ENCODE measurements at regions not wholly inside any gene's neighbourhood (a gene's known extent, or its start where the extent isn't known, plus 50 kb on each side); places are given as distances from the start of the nearest gene placed in this dataset.
"Not testable (repeated sequence)": the region's sequence is repeated elsewhere in the genome, so short reads cannot be mapped to it uniquely, and the experiment has no call there.

DNA sequence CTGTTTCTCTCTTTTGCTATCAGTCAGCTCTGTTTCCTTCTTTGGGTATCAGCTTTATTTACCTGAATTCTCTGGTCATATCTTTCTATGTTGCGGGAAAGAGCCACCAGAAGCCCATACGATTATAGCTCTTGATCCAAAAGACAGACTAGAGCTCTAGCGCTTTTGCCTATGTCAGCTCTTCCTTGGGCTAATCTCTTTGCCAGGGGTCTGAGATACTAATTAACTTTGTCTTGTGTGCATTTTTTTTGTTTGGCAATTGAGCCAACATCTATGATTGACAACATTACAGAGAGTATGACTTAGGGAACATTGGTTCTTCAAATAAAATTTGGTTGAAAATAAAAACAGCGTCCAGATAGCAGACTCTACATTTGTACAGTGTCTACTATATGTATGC, 603.0 kb downstream of the KCTD16 start:
- no peak for DNase-seq

DNA sequence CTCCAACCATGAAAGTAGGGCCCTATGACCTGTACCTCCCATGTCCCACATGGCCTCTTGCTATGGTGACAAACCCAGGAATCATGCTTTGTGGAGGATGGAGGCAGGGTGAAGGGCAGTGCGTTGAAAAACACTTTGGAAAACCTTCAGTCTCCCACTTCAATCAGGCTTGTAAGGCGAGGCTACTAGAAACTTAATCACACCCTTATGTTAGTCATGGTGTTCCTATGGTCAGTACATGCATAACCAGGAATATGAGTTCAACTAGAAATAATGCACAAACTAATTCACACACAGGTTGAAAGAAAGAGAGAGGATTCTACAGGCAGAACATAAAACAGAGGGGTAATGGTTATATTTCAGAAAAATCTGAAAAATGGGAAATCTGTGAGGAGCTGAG, 601.1 kb downstream of the KCTD16 start:
- no peak for DNase-seq

DNA sequence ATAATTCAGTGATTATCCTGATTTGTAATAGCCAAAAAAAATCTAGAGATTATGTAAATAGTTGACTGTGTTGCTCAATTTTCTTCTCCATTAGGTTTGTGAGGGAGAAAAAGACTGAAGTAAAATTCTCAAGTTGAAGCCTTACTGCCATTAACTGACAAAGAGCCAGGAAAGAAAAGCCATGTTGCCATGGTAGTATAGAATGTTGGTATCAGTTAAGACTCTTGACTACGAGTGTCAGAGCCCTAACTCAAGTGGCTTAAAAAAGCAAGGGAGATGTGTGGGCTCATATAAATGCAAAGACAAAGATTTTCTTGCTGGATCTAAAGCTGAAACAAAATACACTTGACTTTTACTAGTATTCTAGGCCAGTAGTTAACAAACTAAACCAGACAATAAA, 571.7 kb downstream of the KCTD16 start:
- DNase-seq: no peak

DNA sequence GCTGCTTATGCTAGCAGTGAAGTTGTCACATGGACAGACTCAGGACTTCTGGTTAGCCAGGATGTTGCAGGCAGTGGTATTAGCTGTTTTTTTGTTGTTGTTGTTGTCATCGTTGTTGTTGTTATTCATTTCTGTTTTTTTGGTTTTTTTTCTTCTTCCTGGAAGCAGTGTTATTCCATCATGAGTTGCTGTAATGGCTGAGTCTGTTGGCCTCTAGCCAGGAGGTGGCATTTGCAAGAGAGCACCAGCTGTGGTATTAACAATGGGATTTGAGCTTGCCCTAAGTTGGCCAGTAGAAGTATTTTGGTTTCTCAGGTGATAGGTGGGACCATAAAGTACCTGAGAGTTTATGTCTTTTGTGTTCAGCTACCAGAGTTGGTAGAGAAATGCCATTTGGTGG, 561.1 kb downstream of the KCTD16 start:
- DNase-seq: no peak

DNA sequence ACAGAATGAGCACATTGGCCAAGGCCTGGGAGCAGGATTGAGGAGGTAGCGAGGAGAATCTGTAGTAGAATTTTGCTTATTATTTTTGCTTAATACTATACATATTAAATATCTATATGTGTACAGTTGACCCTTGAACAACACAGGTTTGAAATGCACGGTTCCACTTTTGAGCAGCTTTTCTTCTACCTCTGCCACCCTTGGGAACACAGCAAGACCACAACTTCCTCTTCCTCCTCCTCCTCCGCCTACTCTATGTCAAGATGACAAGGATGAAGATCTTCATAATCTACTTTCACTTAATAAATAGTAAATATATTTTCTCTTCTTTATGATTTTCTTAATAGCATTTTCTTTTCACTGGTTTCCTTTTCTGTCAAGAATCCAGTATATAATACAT, 541.4 kb downstream of the KCTD16 start:
- no peak for DNase-seq

DNA sequence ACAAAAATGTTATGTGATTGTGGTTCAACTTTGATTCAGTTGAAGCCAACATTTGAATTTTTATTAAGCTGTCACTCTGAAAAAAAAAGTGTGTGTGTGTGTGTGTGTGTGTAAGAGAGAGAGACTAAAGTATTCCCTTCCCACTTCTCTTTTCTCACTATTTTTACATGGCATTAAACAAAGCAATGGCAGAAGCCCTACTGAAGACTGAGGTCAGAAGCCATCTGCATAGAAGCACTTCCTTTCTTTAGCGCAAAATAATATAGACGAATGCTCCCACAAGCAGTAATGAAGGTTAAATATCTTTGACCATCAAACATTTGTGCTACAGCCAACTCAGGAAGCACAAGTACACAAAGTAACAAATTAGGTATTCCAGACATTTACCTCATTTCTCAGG, 540.5 kb downstream of the KCTD16 start:
- DNase-seq: no peak

DNA sequence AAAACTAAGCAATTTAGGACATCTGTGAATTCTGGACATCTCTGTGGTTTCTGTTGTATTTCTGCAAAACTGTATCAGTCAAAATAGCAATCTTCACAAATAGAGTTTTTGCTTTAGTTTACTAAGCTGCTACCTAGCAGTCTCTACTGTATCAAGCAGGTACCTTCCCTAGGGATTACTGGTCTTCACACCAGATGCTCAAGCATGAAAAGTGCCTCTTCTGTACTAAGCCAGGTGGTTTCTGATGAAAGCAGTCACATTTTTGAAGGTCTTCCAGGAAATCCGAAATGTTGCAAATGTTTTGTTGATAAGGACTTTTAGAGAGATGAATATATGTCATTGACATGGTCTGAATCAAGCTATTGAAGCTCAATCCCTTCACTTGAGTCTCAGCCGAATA, 540.0 kb downstream of the KCTD16 start:
- no peak for DNase-seq

DNA sequence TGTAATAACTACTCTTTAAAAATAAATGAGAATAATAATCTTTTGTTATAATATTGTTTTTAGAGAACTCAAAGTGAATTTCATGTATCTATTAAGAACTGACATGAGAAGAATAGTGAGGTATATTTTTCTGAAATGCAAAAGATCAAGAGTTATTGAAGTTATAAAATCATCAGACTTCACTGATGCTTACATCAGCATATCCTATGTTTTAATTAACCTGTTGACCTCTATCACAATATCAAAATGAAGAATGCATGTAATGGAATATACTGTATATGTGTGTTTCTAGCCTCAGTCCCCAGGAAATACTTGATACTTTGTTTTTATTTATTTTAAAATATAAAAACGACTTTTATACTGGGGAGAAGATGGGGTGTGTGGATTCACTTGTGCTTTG, 533.1 kb downstream of the KCTD16 start:
- no peak for DNase-seq

DNA sequence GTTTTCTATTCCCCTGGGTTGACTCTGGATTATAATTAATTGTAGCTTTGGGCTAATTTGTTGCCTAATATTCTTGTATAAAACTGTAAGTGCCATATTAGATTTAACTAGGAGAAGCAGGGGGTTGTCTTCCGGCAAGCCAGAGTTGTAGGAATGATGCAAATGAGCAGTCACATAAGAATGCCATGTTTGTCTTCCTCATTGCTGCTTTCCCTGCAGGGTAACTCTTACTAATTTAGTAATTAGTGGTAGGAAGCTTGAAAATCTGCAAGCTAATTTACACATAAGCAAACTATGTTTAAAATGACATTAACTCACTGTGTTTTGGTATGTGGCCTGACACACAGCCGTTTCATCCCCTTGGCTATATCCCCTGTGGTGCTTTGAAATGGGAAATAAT, 527.8 kb downstream of the KCTD16 start:
- DNase-seq: no peak

DNA sequence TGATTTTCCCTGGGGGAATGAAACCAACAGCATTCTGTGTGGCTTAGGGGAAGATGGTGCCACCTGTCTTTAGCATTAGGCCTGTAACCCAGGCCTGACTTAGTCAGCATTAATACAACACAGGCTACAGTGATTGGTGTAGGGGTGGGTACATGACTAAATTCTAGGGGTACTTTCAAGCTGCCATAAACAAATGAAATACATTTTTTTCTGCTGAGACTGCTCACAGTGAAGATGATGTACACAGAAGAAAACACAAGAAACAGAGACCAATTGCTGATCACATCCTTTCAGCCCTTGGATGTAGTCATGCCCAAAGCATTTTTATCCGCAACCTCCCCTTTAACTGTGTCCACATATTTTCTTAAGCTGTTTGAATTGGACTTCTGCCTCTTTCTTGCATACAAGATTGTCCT, 527.2 kb downstream of the KCTD16 start:
- DNase-seq: no peak

DNA sequence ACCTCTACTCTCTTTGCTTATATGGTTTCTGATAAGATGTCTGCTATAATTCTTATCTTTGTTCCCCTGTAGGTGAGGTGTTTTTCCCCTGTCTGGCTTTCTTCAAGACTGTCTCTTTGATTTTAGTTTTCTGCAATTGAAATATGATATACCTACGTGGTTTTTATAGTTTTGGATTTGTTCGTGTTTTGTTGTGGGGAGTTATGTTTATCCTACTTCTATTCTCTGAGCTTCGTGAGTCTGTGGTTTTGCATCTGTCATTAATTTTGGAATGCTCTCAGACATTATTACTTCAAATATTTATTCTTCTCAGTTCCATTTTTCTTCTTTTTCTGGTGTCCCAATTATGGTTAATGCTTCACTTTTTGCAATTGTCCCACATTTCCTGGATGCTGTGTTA, 521.3 kb downstream of the KCTD16 start:
- no peak for DNase-seq

DNA sequence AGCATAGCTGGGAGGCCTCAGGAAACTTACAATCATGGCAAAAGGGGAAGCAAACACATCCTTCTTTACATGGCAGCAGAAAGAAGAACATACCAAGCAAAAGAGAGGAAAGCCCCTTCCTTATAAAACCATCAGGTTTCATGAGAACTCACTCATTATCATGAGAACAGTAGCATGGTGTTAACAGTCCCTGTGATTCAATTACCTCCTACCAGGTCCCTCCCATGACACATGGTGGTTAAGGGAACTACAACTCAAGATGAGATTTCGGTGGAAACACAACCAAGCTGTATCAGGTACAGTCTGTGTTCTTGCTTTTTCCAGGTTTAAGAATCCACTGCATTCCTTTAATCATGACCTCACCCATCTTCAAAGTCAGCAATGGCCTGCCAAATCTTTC, 514.2 kb downstream of the KCTD16 start:
- no peak for DNase-seq

DNA sequence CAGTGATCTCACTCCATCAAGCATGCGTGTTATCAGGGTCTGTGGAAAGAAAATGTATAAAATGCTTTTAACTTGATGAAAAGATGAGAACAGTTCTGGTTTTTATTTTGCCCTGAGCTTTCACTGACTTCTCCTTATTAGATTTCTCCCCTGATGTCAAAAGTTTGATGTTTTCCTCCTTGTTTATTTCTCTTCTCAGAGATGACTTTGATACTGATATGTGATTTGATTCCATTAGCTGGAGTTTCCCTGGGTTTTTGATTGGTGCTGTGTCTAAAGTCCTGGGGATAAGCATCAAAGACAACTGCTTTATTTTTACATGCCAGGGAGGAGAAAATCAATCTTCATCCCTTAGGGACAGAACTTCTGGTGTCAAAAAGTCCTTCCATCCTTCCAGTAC, 510.0 kb downstream of the KCTD16 start:
- DNase-seq: no peak

DNA sequence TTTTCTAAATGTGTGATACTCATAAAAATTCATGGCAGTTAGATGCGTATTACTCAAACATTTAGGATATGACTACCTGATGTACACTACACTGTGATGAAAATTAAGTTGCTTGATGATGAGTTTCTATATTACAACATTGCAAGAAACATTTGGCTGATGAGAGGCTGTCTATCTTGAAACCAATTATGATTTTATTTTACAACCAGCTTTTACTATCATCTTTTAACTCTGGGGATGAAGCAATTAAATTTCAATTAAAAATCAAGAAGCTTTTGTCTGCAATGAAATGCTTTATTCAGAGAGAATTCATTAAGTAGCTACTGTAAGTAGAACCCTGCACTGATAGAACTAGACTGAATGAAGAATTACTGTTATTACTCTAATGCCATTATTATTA, 500.4 kb downstream of the KCTD16 start:
- DNase-seq: no peak

DNA sequence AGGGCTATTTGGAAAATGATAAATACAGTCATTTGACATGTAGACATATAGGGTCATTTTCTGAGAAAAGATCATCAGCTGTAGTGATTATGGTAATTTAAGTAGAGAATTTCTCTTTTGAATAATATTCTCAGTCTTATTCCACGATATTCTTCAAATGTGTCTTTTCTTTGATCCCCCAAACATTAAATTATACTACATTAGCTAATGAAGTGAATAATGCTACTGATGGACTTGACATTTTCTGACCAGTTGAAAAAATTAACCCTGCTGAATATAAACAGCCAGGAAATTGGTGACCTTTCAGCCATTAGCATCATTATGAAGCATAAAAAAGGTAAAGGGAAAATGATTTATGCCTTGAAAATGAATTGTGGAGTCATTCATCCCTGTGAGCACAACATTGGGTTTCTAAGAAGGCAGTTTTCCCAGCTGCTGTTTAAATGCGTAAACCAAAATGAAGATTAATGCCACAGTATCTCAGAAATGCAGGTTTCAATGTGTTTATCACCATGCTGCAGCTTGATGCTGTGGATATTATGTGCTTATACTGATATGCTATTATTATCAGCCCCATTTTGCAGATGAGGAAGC, 489.1 kb downstream of the KCTD16 start:
- no peak for DNase-seq

DNA sequence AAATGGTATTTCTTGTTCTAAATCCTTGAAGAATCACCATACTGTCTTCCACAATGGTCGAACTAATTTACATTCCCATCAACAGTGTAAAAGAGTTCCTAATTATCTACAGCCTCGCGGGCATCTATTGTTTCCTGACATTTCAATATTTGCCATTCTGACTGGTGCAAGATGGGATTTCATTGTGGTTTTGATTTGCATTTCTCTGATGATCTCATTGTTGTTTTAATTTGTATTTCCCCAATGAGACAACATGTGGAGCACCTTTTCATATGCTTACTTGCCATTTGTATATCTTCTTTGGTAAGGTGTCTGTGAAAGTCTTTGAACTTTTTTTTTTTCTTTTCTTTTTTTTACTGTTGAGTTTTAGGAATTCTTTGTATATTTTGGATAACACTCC, 473.6 kb downstream of the KCTD16 start:
- no peak for DNase-seq

DNA sequence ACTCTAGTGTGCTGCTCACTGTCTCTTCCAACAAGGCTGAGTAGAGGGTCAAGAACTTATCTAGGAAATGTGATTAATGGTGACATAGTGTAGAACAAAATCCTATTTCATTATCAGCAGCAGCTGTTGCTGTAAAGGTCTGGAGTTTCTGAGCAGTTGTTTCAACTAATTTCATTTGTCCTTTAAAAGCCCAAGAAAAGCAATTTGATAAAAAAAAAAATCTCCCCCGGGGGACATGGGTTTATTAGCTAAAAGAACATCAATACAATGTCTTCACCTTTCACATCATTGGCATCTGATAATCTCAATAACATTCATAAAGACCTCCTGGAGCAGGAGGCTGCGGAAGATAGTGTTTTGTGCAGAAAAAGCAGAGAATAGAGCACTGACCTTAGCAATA, 468.1 kb downstream of the KCTD16 start:
- no peak for DNase-seq

DNA sequence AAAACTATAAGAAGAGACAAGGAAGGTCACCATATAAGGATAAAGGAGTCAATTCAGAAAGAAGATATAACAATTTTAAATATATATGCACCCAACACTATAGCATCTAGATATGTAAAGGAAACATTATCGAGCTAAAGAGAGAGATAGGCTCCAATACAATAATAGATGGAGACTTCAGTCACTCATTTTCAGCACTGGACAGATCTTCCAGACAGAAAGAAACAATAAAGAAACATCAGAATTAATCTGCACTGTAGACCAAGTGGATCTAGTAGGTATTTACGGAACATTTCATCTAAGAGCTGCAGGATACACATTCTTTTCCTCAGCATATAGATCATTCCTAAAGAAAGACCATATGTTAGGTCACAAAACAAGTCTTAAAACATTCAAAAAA, 463.5 kb downstream of the KCTD16 start:
- DNase-seq: no peak

DNA sequence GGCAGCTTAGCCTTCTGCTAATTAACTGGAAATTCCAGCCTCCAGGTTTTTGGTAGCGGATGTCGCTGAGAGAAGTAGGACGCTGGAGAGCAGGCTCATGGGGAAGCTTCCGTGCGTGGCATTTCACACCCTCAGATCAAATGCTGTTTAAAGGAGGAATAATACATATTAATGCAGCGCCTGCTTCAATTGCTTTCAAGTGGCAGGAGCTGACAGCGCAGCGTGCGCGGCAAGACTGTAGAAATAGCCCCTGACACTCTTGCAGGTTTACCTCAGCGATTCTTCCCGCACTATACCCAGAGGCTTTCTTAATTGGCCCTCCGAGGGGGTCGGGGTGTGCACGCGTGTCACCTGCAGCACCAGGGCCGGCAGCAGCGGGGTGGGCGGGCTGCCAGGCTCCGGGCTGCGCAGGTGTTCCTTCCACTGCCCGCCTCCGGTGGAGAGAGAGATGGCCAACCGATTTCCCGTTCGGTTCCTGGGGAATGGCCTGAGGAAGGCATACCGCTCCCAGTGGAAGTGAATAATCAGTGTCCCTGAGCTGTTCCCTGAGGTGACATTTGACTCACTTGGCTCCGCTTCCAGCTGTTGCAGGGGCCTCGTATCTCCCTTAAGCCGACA, 427.9 kb downstream of the KCTD16 start:
- DNase-seq: no peak

DNA sequence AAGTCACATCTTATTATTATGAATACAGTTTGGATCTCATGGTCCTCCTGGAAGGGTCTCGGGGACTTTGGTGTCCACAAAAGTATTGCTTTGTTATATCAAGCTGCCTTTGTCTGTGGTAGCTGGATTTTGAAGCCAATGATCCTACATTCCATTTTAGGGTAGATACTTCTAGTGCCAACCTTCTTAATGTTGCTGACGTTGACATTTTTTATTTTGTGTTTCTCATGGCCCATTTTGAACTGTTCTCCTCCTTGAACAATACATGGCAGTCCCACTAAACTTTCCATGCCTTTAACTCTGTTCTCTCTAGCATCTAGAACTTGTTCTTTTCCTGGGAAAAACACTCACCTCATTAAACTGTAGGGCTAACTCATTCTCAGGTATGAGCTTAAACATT, 425.8 kb downstream of the KCTD16 start:
- DNase-seq: no peak

DNA sequence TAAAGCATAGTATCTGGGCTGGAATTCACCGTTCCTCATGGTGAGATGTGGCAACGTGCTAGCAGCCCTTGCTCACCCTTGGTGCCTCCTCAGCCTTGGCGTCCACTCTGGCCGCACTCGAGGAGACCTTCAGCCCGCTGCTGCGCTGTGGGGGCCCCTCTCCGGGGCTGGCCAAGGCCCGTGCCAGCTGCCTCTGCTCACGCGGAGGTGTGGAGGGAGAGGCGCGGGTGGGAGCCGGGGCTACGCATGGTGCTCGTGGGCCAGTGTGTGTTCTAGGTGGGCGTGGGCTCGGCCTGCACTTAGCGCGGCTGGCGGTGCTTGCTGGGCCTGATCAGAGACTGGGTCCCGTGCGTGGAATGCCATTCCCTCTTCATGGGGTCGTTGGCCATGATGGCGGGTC, 424.2 kb downstream of the KCTD16 start:
- DNase-seq: no peak

DNA sequence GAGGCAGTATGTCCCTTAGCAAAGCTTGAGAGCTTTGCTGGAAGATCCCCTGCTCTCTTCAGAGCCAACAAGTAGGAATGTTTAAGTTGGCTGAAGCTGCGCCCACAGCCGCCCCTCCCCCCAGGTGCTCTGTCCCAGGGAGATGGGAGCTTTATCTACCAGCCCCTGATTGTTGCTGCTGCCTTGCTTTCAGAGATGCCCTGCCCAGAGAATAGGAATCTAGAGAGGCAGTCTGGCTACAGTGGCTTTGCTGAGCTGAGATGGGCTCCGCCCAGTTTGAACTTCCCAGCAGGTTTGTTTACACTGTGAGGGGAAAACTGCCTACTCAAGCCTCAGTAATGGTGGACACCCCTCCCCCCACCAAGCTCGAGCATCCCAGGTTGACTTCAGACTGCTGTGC, 423.6 kb downstream of the KCTD16 start:
- not testable (repeated sequence) for DNase-seq

DNA sequence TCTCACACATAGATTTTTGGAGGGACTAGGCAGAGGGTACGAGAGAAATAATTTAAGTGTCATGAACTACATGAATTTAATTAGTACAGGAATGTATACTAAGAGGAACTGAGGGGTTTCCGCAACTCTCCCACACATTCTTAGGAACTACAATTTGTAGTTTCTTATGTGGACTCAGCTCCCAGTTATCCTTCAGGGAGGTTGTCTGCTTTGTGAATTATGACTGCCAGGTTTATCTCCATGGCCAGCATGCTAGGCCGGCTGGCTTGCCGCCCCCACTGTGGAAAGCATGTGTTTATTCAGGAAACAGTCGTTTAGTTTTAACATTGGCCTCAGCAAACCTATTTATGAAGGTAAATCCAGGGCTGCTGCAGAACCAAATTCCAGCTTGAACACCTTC, 415.0 kb downstream of the KCTD16 start:
- no peak for DNase-seq

DNA sequence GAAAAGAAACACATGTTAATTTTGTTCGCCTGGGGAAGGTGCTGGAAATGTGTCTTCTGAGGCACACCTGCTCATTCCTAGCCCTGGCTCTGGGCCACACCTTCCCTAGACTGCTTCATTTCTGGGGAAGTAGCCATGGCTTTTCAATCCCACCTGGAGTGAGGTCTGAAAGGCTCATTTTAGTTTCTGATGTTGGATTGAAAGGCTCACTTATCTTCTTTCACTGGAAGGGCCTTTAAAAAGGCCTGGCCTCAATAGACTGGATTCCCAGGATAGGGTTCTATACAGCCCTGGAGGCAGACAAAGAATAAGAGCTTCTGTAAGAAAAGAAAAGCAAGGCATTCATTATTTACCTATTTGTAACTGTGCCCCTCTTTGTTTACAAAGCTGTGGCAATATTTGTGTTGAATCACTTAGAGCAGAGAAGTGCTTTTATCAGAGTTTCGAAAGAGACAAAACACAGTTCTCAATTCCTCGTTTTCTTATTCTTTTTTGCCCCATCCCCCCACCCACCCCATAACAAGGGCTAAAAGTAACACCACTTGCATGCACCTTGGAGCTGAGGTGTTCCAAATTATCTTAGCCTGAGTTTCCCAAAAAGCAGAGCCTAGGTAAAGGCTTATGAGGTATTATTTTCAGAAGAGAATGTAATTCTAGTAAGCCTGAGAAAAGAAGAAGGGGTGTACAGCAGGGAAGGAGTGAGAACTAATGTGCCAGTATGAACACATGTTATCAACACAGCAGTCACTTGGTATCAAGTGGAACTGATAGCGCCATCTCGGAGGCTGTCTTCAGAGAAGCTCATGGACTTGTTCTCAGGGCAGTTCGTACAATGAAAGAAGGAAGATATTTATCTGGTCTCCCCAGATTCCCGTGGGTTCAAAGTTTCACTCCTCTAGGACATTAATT, 413.1 kb downstream of the KCTD16 start:
- DNase-seq: no peak

Data from CD4-positive, alpha-beta T cell treated with Interleukin-4 for 4 hours (primary cell).